Ovary (tissue), 3 donors: ENCODE measurements at regions not wholly inside any gene's neighbourhood (a gene's known extent, or its start where the extent isn't known, plus 50 kb on each side); places are given as distances from the start of the nearest gene placed in this dataset.

ENCODE experiments used
- EP300 ChIP-seq: sonication (generic); formaldehyde crosslinking; IDR thresholded peaks from one replicate; pipeline ENCODE4 v1.6.1; 2017; ENCODE audit warnings: antibody characterized with exemption
- POLR2A ChIP-seq: fragments of 450-650 bp; IDR thresholded peaks from one replicate; pipeline ENCODE4 v1.6.1; 2017; ENCODE audit warnings: antibody characterized with exemption, mild to moderate bottlenecking, moderate library complexity
- TF ChIP-seq, protein P1 (sequence below), 3 donors: fragments of 450-650 bp in 2 of 3; fragments of 200-600 bp in 1 of 3; IDR thresholded peaks; one replicate each; pipeline versions ENCODE4 v1.5.1 to v1.8.0; 2016 to 2022; ENCODE audit warnings: antibody characterized with exemption in 3 of 3, mild to moderate bottlenecking in 1 of 3
- donor health status: DM: no; HTN: no; CAD: no.

DNA sequence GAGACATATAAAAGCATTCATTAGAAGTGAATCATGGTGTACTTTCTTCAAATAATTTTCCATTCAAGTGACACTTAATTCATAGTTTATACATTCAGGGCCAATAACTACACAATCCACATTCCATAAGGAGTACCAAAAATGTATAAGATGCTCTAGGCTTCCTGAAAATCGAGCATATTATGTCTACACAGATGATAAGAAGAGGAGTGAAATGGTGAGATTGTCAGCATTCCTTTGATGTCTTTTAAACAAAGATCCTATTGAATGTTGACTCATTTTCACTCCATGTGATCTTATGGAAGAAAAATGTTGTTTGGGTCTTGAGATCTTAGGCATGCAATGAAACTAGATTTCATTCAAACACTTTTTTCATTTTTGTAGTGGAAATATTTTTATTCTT is 843.2 kb downstream of the KCNA4 start:
- TF ChIP-seq POLR2A: no peak
- TF ChIP-seq, protein P1, sequence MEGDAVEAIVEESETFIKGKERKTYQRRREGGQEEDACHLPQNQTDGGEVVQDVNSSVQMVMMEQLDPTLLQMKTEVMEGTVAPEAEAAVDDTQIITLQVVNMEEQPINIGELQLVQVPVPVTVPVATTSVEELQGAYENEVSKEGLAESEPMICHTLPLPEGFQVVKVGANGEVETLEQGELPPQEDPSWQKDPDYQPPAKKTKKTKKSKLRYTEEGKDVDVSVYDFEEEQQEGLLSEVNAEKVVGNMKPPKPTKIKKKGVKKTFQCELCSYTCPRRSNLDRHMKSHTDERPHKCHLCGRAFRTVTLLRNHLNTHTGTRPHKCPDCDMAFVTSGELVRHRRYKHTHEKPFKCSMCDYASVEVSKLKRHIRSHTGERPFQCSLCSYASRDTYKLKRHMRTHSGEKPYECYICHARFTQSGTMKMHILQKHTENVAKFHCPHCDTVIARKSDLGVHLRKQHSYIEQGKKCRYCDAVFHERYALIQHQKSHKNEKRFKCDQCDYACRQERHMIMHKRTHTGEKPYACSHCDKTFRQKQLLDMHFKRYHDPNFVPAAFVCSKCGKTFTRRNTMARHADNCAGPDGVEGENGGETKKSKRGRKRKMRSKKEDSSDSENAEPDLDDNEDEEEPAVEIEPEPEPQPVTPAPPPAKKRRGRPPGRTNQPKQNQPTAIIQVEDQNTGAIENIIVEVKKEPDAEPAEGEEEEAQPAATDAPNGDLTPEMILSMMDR (IDR thresholded peaks at IDR 0.05): no peak
- no peak for TF ChIP-seq EP300
